Cardiac fibroblast (primary cell): ENCODE measurements at regions not wholly inside any gene's neighbourhood (a gene's known extent, or its start where the extent isn't known, plus 50 kb on each side); places are given as distances from the start of the nearest gene placed in this dataset.

Source experiments
- DNase-seq, 2 donors: peaks; one replicate each; pipeline versions ENCODE4 v3.0.0 to v3.0.0-alpha.2; 2010; ENCODE audit warnings: low read depth in 2 of 2
- H3K4me3 ChIP-seq, 2 donors: replicated peaks in 1 of 2; 1 replicate in 1 of 2; 2 replicates in 1 of 2; pipeline ENCODE4 v1.5.1; 2011; ENCODE audit warnings: low read depth in 2 of 2, low read length in 2 of 2, mild to moderate bottlenecking in 2 of 2, moderate library complexity in 1 of 2
- TF ChIP-seq, protein P1 (sequence below): IDR thresholded peaks from one replicate; pipeline ENCODE4 v1.5.1; 2011; ENCODE audit warnings: low read depth, mild to moderate bottlenecking, low read length, inconsistent platforms

DNA sequence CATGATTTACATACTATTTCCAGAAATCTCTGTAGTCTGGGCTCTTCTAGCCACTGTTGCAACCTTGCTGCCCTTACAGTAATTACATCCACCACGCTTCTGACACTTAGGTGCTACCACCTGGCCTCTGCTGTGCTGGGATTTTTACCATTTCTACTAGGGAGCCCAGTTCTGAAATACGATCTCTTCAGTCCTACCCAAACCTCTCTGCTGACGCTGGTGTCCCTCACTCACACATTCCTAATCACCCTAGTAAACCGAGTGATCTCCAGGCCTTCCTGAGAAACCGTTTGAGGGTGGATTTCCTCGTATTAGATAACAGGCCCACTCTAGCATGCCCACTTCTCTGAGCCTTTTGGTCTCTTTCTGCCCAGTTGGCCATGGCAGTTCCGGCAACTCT lies 588.9 kb upstream of the CADM1 start:
- no peak for DNase-seq
- TF ChIP-seq, protein P1, sequence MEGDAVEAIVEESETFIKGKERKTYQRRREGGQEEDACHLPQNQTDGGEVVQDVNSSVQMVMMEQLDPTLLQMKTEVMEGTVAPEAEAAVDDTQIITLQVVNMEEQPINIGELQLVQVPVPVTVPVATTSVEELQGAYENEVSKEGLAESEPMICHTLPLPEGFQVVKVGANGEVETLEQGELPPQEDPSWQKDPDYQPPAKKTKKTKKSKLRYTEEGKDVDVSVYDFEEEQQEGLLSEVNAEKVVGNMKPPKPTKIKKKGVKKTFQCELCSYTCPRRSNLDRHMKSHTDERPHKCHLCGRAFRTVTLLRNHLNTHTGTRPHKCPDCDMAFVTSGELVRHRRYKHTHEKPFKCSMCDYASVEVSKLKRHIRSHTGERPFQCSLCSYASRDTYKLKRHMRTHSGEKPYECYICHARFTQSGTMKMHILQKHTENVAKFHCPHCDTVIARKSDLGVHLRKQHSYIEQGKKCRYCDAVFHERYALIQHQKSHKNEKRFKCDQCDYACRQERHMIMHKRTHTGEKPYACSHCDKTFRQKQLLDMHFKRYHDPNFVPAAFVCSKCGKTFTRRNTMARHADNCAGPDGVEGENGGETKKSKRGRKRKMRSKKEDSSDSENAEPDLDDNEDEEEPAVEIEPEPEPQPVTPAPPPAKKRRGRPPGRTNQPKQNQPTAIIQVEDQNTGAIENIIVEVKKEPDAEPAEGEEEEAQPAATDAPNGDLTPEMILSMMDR = no peak
- H3K4me3 ChIP-seq = no peak overlapping the region

DNA sequence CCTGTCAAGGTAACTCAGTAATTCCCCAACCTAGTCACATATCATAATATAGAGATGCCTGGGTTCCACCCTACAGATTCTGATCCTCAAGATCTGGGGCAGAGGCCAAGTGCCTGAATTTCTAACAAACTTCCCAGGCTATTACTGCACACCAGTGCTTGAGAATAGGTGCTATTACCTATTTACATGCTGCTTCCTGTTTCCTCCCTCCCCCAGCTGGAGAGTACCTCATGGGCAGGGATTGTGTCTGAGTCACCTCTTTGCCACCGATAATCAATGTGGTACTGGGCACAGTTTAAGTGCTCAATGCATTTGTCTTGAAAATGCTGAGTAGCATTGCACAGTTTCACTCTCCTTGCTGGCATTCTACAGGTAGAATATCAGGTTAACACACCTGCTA lies 582.2 kb upstream of the CADM1 start:
- H3K4me3 ChIP-seq = no peak overlapping the region
- DNase-seq = no peak
- TF ChIP-seq, protein P1 = no peak

DNA sequence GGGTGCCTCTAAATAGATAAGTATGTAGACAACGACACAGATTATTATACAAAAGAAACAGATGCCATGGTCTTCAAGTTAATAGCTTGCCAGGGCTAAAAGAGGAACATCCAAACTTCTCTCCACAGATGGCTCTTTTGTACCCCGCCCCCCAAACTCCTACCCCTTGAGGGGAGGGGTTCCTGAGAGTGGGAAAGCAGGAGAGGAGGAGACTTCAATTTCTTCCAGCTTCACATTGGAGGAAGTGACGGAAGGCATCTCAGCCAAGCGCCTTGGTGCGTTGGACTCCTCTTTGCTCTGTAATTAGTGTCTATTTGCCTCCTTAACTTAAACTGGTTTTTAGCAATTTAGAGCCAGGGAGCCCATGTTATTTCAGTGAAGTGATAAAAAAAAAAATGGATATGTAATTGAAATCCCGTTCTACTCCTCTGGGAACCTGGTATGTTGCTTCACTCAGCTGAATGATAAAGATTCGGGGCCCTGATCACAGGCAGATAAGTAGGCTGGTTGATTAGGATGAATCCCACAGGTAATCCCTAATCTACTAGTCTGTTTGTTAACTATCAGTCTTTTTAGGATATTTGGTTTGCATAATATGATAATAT lies 580.9 kb upstream of the CADM1 start:
- H3K4me3 ChIP-seq = no peak overlapping the region
- TF ChIP-seq, protein P1 = no peak
- no peak for DNase-seq

DNA sequence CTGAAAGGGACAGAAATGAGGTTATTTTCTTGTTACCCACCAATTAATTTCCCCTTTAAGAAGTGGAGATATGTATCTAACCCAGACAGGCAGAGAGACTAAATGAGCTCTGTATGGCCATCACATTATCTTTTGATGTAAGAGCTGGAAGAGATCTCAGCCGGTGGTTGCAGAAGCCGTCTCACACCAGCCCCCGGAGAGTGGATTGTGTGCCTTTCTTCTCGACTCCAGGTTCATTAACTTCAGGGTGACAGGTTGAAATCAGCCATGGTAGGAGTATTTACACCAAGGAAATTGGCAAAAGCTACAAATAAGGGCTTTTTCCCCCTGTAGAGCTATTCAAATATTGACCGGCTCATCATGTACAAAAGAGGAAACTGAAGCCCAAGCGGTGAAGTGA lies 580.3 kb upstream of the CADM1 start:
- no peak overlapping the region for H3K4me3 ChIP-seq
- DNase-seq = no peak
- TF ChIP-seq, protein P1 = no peak

DNA sequence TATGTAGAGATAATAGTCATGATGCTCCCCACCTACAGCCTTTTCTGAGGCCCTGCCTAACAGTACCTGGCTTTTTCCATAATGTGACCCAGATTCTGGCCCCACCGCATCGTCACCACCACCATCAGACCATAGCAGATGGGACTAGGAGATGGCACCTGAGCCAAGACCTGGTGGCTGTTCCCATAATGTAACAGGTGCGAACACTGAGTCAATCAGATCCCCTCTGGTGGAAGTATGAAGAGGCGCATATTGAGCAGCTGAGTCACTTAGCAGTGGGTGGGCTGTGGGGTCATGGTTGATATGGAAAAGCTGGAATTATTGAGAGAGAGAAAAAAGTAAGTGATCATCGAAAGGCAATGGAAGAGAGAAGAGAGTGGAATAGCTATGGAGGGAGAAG lies 578.0 kb upstream of the CADM1 start:
- DNase-seq = no peak
- no peak overlapping the region for H3K4me3 ChIP-seq
- TF ChIP-seq, protein P1 = no peak

DNA sequence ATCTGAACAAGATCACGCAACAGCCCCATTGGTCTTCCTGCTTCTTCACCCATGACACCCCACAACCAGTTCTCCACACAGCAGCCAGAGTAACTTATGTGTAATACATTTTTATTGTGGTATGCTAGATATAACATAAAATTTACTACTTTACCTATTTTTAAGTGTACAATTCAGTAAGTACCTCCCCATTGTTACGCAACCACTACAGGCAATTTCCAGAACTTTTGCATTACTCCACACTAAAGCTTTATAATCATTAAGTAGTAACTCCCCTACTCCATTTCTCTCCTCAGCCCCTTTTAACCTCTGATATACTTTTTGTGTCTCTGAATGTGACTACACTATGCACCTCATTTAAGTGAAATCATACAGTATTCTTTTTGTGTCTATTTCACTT lies 575.4 kb upstream of the CADM1 start:
- DNase-seq = no peak
- no peak overlapping the region for H3K4me3 ChIP-seq
- TF ChIP-seq, protein P1 = no peak

DNA sequence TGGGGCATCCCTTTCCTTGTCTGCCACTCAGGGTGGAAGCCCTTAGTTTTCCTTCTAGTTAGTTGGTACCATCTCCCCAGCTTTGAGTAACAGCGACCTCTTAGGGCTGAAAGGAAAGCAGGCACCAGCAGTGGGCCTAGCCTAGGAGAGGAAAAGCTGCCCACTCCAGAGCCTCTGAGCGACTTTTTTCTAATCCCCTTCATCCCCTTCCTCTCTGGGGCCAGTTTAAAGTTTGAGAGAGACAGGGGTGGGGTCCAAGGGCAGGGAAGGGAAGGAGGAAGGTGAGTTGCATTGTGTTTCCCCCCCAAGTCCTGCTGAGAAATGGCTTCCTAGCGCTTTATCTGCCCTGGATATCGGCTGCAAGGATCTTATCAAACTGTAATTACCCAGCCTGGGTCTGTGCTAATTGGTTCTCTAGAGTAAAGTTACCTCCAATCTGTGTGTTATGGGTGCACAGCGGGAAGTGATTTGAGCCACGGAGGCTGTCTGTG lies 573.9 kb upstream of the CADM1 start:
- no peak overlapping the region for H3K4me3 ChIP-seq
- no peak for DNase-seq
- TF ChIP-seq, protein P1 = no peak
